GM21717 (cell line): ENCODE measurements at regions not wholly inside any gene's neighbourhood (a gene's known extent, or its start where the extent isn't known, plus 50 kb on each side); places are given as distances from the start of the nearest gene placed in this dataset.

Experiments
- ATAC-seq: cut with Tn5 transposase; IDR thresholded peaks from one replicate; pipeline ENCODE4 v1.9.1; 2021; ENCODE audit warnings: mild to moderate bottlenecking, moderate library complexity; ENCODE audit not compliant: unreplicated experiment

DNA sequence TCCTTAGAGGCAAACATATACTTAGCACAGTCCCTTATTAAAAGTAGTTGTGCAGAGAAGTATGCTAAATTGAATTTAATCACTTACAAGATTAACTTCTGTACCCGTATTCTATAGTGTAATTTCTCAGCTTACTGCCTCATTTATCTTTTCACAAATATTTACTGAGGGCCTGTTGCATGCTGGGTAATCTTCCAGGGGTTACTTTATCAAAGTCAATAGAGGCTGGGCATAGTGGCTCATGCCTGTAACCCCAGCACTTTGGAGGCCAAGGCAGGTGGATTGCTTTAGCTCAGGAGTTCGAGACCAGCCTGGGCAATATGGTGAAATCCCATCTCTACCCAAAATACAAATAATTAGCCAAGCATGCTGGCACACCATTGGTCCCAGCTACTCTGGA lies 111.7 kb upstream of the RAB27B start:
- no peak for ATAC-seq

DNA sequence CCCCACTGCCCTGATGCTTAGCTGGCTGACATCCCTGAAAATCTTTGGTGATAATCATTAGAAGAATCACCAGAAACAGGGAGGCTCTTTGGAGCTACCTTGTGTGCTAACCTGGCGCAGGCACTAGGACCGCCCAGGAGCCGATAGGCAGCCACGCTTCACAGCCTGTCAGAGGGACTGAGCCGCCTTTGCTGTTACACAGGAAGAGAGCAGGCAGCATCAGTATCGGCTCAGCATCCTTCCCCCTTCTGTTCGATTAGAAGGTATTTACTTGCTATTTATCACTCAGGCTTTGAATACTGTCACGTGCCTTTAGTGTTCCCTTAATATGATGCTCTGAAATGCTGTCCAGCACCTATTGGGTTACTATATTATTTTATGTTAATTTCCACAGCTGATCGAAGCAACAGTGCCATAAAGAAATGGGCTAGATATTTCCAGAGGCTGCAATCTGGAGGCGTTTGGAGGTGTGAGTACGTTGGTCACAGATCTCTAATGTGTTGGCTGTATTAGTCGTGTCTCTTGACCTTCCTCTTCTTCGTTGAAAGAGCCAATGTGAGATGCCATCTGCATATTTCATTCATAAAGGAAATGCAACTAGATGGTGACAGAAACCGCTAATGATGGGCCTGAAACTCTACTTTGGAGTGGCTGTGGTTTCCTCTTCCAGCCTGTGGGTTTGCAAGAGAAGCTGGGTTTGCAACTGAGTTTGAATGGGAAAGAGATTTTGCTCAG lies 110.4 kb upstream of the RAB27B start:
- peak; percentile 91 for ATAC-seq

DNA sequence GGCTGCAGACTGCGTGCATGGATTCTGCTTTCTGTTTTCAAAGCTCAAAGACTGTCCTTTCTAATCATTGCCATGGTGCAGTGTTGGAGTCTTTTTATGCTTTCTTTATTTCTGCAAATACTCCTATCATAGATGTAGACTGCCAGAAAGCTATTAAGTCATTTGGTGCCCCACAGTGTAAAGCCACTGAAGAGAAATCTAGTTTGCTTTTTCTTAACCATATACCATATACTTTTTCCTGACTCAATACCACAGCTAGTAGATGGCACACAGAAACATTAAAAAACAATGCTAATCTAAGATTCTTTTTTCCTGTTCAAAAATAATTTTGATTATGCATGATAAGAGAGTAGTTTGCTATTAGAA lies 109.9 kb upstream of the RAB27B start:
- no peak for ATAC-seq

DNA sequence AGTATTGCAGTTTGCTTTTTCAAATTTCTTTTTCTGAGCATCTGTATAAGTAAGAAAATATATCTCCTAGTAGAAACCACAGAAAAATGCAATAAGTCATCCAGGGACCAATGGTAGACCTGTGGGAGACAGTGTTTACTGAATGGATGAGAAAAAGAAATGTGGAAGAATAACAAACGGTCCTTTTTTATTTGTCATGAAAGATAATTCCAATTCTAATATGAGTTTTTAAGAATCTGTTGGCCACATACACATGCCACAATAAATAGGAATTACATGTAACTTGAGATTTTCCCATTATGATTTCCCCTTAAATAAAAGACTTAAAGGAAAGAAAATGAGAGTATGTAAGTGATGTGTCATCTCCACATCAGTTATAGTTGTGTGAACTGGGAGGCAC lies 107.7 kb upstream of the RAB27B start:
- ATAC-seq: no peak

DNA sequence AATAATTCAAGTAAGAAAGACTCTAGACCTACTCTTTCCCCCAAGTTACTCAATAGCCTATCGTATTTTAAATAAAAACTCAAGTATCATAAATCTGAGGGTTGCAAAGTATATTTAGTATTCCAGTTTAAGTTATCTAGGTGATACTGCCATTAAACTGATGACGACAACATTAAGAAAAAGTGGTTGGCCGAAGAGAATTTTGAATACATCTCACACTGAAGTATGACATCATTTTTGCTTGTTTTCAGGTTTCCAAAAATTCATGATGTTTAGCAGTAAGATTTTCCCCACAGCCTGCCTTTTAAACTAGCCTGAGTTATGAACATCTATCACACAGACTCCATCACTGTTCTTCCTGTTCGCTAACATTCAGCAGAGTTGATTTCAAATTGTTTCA lies 102.1 kb upstream of the RAB27B start:
- ATAC-seq: no peak

DNA sequence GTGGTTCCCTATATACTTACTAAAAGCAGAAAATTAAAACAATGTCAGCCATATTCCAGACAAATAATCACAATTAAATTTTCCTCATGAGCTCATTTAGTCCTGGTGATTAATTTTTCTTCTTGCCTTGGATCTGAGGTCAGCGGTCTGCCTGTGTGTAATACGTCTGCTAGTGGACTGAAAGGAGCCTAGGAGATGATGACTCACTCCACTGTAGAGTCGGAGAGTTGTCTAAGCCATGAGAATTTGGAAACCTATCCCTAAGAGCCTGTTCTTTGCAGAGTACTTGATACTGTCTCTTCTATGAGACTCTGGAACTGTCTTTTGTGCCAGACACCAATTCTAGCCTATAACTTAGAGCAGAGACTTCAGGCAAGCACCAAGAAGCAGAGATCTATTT lies 94.2 kb upstream of the RAB27B start:
- no peak for ATAC-seq

DNA sequence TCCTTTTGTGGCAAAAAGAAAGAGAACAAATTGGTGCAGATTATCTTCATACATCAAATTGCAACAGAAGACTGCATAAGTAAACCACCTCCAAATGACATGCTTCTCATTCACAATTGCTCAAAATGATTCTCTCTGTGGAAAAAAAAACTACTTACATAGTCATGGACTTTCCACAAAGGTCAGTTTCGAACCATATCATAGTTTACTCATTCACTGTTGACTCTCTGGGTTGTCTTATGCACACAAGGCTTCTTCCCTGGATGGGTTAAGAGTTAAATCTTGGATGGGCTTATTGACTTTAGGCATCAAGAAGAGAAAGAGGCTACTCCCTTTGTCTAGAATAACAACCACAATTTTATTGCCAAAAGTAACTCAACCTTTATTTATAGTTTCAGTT lies 91.3 kb upstream of the RAB27B start:
- ATAC-seq: no peak

DNA sequence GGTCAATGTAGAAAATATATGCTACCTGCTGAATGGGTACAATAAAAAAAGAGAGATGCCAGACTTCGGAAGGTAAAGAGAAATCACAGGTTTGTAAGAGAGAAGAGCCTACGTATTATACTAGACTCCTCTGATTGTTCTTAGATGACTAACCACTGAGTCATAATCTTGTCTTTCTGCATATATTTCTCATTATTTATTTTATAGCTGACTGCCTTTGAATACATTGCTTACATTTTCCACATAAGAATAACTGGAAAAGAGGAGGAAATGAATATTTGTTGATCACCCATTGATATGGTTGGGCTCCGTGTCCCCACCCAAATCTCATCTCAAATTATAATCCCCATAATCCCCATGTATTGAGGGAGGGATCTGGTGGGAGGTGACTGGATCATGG lies 90.3 kb upstream of the RAB27B start:
- ATAC-seq: no peak

DNA sequence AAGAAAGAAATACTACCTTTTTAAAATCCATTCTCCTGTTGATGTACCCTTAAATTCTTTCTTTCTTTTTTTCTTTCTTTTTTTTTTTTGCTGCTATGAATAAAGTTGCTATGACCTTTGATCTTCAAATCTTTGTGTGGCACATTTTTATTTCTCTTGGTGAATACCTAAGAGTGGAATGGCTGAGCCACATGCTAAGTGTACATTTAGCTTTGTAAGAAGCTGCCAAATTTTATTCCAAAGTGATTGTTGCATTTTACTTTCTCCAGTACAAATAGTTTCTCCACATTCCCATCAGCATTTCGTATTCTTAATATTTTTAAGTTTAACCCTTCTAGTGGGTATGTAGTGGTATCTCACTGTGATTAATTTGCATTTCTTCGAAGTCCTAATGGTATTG lies 88.8 kb upstream of the RAB27B start:
- ATAC-seq: no peak

DNA sequence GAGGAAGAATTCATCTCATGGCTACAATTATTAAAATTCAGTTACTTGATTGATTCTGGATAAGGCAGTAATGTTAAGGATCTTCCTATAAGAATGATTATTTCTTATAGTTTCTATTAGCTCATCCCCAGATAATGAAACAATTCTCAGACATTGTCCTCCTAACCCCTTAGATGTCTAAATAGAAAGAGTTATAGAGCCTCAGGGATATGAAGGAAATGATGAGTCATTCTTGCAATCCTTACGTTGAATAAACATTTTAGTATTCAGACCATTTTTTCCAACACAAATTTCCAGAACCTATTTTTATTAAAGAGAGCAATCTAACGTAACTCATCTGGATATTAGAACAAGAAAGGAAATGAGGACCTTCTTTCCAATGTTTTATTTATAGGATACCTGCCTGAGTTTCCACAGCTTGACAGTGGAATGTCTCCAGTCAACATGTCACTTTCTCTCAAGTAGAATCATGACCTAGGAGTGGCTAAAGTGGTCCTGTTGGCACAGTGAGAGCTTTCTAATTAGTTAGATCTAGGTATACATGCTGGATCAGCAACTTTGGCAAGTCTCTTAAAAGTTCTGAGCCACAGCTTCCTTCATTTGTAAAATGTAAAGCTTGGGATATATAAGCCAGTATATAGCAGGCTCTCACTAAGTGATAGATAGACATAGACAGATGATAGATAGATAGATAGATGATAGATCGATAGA lies 88.0 kb upstream of the RAB27B start:
- ATAC-seq: no peak

DNA sequence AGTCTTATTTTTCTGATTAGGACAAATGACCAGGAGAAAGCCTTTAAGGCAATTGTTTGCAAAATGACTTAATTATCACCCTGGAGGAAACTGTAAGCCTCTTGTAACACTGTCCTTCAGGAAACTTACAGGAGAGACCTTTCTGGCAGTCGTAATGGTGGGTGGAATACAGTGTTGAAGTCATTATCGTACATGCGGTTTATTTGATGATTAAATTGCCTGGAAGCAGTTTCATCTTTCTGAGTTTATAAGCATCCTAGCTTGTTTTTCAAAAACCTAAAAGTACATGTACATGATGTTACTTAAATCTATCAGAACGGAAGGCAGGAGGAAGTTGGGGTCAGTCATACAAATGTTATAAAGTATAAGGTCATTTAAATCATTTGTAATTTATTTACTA lies 86.2 kb upstream of the RAB27B start:
- ATAC-seq: no peak

DNA sequence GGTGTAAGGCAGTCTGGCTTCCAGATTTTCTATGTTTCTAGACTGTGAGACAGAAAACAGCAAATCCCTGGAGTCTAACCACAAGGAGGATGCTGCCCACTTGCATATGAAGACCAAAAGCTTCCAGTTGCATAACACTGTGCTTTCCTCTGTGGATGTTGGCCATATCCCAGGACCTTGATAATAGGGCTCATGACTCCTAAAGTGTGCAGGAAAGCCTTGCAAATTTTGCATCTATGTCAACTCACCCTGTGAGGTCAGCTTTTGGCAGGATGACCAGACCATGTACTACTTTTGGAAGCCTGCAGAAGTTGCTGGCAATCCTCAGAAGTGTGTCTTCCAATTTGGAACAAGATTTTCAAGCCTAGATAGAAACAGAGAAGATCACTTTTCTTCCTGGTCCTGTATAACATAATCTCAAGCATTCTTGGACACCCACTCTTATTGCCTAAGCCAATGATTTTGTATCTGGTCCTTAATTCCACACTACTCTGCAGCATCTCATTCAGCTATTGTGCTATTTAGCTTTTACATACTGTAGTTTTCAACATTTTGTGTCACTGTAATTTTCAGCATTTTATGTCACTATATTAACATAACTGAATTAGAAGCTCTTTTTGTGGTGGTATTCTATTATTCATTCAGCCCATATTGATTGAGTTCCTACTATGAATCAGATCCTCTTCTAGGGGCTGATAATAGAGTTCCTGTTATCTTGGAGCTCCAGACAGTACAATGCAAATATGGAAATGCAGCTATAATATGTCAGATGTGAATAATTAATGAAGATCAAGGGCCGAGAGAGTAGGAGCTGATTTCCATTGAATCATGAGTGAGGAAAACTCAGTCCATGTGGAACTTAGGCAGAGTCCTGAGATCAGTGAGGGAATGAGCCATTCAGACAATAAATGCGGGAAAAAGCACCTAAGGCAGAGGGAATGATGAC lies 85.3 kb upstream of the RAB27B start:
- ATAC-seq: no peak

DNA sequence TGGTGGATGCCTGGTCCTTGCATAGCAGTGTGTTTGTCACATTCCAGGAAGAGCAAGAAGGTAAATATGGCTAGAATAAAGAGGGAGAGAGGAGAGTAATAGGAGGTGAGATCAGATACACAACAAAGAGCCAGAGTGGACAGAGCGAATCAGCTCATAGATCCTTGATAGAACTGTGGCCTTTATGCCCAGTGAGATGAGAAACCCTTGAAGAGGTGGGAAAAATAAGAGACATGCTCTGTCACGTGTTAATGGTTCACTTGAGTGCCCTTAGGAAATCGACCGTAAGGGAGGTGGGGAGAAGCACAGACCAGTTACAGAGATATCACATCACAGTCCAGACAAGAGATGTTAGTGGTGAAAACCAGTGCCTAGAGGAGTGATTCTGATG lies 84.7 kb upstream of the RAB27B start:
- ATAC-seq: no peak

DNA sequence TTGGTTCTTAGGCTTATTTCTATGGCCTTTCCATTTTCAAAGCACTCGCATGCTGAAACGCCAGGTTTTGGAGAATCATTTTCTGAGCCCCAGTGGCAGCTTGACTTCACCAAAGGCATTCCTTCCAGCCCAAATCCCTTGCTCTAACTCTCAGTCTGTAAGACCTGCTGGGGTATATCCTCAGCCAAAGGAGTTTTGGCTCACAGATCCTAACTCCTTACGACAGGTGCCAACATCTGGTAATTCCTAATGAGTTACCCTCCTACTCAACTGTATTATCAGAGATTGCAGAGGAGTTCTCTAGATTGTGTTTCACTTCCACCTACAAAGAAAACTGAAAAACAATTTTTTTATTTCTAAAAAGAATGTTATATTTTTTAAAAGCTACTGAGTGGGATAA lies 79.0 kb upstream of the RAB27B start:
- ATAC-seq: no peak

DNA sequence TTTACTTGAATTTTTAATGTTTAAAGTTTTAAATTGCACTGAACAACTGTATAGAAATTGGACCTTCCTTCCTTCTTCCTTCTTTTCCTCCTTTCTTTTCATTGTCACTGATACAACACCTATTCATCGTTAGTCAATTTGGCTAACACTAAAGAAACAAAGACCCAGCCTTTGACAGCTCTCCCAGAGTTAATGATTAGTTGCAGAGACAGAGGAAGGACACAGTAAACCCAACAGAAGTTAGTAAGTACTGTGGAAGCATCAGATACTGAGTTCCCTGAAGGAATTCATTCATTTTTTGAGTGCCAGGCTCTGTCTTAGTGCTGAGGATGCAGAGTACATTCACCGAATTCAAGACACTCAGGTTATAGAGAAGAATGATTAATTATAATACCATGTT lies 77.9 kb upstream of the RAB27B start:
- ATAC-seq: no peak

DNA sequence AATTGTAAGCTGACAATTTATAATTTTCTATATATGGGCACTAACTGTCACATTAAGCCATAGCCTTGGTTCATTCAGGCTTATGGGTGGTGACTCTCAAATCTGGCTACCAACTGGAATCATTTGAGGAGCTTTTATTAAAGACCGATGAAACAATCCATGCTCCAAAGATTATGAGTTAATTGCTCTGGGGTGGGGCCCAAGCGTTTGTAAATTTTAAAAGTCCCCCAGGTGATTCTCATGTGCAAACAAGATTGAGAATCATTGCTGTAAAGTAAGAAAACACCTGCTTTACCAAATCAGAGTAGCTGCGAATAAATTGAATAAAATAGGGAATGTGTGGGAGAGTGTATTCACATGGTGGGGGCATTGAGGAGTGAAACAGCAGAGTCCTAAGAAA lies 76.1 kb upstream of the RAB27B start:
- ATAC-seq: no peak

DNA sequence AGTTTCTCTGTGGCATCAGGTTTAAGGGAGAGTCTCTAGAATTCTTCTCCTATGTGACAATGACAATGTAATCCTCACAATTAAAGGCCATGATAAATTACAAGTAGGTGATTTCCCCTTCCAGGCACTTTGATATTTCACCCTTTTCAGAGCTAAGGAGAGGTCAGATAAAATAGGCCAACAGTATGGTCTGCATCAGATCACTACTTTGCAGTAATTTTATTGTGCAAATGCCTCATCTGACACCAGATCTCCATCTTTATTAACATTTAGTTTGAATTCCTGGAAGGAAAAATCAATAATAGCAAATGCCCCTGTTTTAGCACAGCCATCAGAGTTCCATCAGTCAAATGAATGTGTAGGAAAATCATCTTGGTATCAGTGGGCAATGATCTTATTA lies 72.8 kb upstream of the RAB27B start:
- no peak for ATAC-seq

DNA sequence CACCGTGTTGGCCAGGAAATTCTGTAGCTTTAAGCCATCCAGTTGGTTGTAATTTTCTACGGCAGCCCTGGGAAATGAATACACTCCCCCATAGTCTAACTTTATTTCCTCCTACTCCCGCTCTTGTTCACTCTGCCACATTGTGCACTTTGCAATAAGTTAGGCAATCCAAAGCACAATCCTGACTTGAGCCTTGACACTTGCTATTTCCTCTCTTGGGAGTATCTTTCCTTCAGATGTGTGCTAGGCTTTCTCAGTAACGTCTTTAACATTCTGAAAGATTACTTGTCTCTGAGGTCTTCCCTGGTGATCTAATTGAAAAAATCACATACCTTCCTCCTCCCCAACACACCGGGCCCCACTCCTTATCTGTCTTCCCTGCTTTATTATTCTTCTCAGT lies 65.9 kb upstream of the RAB27B start:
- no peak for ATAC-seq

DNA sequence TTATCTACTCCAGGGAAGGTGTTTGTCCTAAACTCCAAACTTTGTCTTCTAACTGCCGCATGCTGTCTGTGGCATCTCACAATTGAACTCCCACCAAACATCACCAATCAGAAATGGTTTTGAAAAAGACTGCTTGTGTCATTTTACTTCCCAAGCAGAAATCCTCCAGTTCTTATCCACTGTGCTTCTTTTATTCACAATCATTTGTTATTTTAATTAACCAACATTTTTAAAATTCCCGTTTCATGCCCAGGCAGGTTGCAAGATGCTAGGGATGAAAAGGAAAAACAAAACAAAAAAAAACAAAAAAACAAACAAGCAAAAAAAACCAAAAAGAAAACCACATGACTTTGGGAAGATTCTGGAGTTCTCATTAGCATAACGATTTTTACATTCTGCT lies 63.5 kb upstream of the RAB27B start:
- ATAC-seq: no peak

DNA sequence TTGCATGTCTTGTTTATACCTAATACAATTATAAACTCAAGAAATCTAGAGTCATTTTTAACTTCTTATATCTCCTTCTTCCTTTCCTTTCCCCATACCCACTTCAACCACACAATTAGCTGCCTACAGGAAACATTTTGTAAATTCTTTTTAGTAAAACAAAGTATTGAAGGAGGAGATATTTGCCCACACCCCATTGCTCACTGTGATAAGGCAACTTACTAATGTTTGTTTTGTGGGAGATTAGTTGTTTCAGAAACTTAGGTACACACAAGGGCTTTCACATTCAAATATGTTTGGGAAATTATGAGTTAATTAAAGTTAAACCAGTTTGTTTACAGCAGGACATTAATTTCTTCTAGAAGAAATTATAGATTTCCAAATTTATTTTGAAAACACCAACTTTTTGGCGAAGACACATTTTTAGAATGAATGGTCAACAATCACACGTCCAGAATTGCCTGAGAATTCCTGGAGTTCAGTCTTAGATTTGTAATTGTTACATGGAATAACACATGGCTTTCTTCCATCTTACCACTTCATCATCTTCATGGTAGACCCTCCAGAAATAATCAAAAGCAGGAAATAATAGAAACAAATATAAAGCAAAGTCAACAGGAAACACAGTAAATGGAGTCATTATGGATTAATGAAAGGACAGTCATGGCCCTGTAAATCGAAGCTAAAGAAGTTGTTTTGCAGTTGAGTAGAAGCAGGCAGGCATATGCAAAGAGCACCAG lies 62.5 kb upstream of the RAB27B start:
- no peak for ATAC-seq

DNA sequence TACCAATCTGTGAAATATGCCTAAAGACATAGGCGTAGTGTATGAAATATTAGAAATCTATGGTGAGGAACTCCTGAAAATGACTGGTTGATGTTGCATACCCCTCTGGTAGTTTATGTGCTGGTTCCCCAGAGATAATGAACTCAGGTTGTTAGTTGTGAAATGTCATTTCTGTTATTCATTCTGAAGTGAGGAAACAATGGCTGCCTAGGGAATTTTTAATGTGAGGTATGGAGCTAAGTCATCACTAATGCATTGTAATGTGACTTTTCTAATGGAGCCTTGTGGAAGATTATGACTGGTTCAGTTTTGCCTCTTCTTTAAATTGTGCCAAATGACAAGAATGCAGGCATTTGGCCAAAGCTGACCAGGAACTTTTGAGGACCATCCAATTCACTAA lies 61.6 kb upstream of the RAB27B start:
- ATAC-seq: no peak
